CD4-positive, alpha-beta T cell treated with Interleukin-6 at 100 ng/mL for 8 hours (primary cell): ENCODE measurements at regions not wholly inside any gene's neighbourhood (a gene's known extent, or its start where the extent isn't known, plus 50 kb on each side); places are given as distances from the start of the nearest gene placed in this dataset.
A peak's percentile ranks its signal among the peaks of the same experiment; 100 is the strongest.

Source experiments
- DNase-seq: peaks from one replicate; pipeline ENCODE4 v3.0.0-alpha.2; 2020; ENCODE audit warnings: mixed read lengths, low spot score

DNA sequence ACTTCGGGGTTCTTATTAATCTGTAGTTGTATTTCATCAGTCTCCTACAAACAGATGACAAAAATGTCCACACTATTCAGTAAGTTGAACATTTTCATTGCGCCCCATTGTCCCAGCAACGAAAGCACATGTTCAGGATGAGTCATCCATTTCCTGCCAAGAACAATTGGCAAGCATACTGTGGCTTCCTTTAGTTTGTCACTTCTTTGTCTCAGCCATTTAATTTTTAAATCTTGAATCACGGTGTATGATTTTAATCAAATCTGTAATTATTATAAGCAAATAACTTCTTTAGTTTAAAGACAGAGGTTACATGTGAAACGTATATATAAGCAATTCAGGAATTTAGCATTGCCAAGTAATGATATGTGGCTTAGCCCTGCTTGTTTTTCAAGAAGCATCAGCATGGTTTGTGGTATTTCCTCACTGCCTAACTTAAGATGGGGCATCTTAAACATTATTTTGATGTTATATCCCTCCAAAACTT, 211.3 kb upstream of the KRR1 start:
- DNase-seq = peak; percentile 64

DNA sequence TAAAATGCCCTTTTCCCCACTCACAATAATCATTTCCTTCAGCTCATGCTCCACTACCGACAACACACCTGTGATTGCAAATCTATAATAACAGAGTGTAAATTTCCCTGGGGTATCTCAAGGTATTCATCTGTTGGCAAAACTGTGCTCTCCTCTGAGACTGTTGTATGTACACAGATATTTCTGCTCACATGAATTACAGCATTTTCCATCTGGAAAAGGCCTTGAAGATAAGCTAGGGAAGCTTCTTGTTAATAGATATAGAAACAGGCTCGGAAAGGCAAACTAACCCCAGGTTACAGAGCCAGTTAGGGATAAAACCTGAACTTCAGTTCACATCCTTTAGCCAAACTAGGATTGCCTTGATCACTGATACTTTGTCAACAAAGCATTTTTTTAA, 210.4 kb upstream of the KRR1 start:
- no peak for DNase-seq

DNA sequence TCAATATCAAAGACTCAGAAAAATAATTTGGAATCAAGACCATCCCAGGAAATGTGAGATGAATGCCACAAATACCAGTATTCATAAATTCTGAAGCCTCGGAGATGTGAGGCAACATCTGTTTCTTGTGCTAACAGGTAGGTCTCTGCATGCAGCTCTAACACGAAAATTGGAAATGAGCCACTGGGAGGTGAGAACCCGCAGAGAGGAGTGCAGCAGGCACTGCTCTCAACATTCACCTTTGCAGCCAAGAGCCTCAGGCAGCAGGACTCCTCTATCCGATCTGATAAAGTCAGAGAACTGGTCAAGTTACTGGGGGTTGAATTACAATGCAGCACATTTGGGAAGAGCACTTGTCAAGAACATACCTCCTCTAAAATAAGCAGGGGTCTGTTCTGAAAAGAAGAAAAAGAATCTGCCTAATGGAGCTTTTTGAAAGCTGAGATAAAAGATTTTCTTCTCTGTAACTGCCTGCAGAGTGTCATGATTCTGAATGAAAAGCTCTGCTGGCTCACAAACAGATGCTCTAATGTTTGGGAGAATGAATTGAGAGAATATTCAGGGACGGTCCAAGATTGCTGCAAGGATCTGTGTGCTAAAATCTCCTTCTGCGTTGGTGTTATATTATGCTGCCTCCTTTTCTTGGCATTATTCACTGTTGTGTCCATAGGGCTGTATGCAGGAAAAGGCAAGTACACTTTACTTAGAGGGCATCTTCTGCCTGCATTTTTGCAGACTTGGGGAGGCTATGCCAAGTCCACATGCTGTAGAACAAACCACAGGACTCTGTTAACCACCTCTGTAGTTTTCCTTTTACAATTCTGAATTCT, 209.6 kb upstream of the KRR1 start:
- DNase-seq = no peak

DNA sequence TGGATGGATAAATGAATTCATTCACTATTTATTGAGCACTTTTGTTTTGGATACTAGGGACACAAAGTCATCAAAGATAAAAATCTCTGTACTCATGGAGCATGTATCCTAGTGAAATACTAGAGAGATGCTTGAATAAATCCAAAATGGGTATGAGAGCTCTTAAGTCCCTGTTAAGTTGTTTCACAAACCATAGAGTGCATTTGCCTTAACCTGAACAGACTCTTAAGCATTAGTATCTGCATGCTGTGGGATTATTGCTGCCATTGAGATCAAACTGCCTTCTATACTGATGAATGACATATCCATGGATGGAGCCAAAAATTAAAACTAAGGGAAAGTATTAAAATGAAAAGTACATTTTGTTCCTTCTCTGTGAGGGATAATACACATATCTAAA, 206.5 kb upstream of the KRR1 start:
- no peak for DNase-seq

DNA sequence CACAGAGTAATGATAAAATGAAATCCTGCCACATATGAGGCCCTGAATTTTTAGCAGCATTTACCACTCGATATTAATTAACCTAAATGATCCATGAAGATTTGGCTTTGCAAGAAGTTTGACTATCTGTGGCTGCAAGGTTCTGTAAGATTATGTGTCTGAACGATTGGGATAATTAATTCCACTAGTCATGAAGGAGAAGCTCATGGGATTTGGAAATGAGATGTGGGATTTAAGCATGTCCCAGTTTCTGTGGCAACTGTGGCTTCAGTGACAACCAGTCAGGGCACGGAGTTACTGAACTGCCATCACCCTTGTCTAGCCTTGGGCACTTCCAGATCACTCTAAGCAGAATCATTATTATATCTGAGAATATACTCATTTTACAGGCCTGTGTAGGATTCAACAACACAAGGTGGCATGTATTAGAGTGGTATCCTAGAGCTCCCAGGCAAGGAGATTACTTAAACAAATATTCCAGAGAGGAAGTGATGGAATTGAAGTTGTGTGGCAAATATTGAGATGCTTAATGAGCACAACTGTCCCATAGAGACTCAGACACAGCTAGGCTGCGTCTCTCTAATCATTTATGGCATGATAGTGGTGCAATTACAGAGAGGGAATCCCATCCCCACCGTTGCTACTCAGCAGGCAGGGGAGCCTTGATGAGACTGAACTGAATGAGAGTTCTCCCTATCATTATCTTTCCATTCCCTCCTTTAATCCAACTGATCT, 205.0 kb upstream of the KRR1 start:
- DNase-seq = no peak

DNA sequence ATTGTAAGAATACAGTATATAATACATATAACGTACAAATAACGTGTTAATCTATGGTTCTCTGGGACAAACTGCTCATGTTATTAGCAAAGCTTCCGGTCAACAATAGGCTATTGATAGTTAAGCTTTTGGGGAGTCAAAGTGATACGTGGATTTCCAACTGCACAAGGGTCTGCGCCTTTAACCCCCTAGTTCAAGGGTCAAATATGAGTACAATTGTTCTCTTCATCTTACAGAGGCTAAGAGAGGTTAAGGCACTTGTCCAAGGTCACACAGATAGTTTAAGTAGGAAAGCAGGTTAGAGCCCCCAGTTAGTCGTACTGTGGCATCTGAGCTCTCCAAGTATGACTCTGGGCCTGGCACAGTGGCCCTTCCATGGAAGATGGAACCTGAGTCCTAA, 204.3 kb upstream of the KRR1 start:
- DNase-seq = no peak

DNA sequence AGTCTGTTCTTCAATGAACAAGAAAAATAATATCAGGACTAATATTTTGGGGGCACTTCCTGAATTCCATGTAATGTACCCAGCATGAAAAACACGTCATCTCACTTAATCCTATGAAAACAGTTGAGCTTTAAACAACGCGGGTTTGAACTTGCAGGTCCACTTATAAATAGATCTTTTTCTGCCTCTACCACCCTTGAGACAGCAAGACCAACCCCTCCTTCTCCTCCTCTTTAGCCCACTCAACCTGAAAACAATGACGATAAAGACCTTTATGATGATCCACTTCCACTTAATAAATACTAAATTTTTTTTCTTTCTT, 203.9 kb upstream of the KRR1 start:
- no peak for DNase-seq

DNA sequence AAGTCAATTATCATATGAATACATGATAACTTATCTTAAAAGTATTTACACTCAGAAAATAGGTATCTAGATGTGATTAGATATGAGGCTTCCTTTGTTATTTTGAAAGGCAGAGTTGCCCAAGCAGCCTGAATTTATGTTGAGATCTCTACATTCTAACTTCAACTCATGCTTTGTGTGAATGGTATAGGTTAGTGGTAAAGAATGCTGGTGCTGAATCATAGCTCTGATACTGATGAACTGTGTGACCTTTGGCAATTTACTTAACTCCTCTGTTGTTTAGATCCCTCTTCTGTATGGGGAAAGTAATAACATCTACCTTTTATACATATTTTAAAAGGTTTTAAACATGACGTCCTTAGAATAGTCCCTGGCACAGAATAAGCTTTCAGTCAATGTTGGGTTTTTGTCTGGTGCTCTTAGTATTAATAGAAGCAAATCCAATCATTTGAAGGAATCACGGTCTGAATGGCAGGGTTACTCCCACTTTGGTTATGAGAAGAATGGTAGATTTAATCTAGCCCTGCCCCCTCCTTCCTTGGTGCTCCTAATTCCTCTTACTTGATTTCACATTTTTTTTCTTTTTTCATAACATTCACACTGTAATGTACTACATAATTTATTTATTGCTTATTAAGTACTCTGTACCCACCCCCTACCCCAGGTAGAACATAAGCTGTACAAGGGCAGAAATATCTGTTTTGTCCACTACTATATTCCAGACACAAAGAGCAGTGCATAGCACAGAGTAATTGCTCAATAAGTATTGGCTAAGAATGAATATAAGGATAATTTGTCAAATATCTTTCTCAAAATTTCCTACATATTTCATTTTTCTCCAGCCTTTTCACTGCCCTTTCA, 203.3 kb upstream of the KRR1 start:
- no peak for DNase-seq

DNA sequence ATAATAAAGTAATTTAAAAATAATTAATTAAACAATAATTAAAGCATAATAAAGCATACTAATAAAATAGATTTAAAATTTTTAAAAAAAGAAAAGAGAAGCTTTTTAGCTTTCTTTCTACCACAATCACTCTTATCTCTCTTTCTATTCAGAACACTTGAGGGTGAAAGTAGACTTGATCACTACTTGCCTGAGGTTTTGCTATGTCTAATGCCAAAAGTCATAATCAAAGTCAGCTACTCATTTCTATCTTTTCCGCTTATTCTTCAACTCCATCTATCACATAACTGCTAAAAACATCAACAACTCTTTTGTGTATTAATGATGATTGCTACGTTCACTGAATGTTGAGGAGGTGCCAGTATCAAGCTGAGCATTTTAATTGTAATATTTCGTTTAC, 202.0 kb upstream of the KRR1 start:
- DNase-seq = no peak

DNA sequence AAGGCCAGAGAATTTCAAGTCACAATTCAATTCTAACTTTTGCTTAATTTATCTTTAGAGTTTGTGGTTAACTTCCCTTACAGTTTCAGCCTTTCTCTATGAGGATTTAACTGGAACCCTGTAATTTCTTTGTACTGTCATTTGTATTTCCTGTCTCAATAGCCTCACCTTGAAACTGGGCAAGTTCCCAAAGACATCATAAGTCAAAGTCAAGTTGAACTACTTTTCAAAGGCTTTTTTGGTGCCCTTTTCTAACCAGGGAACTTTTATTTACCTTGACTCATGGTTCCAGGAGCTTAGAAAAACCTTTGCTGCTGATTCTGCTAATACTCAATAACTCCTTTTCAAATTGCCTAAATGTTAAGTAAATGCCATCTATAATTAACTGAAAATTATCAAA, 200.8 kb upstream of the KRR1 start:
- no peak for DNase-seq

DNA sequence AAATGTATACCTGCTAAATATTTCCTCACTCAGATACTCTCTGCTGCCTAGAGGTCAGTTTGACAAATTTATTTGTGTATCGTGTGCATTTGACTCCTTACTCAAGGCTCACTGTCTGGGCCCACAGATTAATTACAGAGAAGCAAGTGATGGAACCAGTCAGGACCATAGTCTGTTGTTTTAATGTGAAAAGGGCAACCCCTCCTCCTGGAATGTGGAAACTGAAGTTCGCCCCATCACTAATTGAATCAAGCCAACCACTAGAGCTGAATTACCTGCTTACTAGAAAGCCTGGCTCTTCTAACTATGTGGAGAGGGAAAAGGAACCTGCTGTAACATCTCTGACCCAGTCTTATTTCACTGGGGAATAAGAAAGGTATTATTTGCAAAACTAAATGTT, 199.9 kb upstream of the KRR1 start:
- no peak for DNase-seq

DNA sequence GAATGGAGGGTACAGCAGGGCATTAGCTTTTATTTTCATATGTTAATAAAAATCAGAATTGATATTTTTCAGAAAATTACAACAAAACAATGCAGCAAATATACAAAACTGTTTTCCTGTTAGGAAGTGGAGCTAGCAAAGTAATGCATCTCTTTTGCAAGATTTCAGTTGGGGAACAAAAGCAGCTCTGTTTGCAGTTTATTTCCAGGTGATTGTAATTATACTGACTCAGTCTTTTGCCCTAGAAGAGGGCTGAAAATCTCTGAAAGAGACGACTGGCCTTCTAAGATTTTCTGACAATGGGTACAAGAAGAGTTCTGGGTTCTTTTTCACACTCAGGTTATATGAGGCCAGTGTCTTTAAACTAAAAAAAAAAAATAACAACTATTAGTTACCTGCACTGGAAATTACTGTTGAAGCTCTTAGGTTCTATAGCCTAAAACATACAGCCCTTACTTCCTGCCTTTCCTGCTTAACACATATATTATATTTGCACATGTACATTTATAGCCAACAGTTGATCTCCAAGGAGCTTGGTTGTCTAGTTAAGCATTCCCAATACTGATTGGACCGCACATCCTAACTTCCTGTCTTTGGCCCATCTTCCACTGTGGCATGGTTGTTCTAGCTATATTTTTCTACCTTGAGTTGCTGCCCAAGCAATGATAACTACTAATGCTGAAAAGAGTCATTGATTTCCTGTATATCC, 199.1 kb upstream of the KRR1 start:
- DNase-seq = no peak

DNA sequence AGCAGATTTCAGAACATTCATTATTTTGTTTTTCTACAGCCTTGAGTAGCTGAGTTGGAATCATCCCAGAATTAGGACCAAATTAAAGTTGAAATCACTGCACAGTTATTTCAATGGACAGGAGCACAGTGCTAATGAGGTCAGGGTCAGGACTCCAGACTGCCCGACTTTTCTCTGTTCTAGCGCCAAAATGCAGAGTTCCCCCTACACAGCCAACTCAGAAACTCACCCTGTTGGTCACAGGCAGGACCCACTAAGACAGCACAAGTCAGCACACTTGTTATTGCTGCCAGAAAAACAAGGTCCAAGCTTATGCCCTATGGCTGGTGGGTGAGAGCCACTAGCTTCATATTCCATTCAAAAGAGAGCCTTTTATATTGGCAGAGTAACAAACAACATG, 198.1 kb upstream of the KRR1 start:
- no peak for DNase-seq

DNA sequence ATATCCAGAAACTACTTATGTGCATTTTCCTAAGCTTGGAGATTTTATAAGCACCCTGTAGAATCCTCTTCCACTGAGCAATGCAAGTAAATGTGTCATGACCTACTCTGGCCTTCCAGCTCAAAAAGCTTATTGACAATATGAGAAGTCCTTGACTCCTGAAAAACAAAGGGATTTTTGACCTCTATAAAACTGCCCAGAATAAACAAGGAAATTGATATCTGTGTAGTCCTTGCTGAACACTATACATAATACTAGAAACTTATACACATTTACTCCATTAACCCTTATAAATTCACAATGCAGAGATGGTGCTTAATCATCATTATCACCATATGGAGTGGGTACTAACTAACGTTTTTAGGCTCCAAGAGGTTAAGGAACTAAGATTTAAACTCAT, 197.4 kb upstream of the KRR1 start:
- DNase-seq = no peak

DNA sequence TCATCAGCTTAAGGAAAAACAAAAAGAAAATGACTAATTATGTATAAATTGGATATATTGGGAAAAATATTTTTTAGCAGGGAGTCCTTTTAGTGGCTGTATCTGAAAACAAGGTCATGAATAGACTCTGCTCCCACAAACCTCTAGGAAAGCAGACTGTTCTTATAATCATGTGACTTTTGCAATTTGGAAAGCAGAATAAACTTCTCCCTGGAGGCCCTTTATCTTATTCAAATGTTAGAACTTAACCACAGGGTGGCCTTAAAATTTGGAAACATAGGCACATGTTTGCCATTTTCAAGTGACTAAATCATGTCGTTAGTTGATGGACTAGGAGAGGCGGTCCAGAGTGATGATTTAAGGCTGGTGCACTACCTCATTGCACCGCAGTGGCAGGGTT, 196.6 kb upstream of the KRR1 start:
- no peak for DNase-seq

DNA sequence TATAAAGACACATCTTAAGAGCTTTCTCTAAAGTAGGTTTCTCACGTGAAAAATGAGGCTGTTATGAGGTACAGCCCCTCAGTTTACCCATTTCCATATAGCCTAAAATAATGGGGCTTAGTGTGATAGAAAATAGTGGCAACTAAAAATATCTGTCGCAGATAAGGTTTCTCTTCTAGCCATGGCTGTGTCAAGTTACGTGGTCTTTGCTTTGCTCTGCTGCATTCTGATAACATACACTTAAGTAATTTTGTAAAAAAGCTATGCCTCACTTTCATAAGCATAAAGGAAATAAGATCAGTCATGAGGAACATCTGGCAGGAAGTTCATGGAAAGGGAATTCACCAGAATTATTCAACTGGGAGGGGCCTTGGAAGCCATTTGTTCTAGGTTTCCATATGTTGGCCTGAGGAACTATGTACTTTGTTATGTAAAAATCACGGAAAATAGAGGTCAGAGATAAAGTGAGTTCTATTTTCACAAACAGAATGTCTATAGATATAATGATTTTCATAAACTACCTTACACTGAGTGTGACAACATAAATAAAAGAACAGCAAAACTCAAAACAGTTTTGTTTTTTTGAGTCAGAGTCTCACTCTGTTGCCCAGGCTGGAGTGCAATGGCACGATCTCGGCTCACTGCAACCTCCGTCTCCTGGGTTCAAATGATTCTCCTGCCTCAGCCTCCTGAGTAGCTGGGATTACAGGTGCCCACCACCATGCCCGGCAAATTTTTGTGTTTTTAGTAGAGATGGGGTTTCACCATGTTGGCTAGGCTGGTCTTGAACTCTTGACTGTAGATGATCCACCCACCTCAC, 195.6 kb upstream of the KRR1 start:
- no peak for DNase-seq

DNA sequence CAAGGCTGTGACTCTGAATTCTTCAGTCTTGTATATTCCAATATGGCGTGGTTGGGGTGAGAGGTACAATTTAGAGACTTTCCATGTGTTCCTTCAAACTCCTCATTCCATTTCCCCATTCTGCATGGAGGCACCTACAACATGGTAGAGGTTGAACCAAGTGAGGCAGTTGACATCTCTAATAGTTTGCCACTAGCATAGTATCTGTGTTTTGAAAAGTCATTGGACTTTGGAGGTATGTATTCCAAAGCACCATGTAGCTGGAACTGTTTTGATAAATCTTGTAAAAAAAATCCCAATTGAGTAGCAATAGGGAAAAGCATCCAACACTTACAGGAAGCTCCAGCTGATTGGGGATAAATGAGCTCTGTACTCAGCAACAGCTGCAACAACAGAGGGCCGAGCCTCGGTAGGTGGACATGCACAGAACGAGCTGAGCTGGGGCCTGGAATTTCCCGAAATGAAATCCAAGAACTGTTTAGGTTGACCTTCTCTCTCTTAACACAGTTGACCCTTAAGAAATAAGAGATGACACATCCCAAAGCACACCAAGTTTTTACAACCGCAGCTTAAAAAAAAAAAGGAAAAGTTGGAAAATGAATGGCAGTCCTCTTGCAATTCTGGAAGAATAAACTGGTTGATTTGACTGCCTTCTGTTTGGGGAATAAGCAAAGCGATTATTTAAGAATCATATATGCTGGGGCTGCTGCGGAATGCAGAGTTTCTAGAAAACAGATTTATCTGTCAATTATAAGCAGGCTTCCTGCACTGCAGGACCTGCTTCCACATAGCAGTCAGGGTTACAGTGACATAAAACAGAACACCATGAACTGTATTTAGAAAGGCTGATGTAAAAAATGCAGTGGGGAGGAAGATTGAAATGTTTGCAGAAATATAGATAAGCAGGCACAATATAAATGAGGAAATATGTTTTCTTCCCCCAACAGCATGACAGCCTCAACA, 194.6 kb upstream of the KRR1 start:
- no peak for DNase-seq

DNA sequence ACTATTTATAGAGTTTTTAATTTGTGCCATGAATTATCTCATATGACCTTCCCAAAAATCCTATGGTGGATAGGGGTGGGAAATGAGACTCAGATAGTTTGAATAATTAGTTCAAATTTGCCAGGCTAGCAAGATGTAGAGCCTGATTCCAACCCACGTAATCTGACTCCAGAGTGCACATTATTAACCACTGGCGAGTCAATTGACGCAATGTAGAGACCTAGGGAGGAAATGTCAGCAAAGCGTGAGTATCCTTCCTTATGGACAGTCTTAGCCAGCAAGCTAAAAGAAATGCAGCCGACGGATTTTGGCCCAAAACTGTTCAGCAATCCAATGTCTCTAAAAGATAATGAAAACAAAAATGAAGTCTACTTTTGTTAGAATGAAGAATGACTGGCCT, 193.3 kb upstream of the KRR1 start:
- no peak for DNase-seq

DNA sequence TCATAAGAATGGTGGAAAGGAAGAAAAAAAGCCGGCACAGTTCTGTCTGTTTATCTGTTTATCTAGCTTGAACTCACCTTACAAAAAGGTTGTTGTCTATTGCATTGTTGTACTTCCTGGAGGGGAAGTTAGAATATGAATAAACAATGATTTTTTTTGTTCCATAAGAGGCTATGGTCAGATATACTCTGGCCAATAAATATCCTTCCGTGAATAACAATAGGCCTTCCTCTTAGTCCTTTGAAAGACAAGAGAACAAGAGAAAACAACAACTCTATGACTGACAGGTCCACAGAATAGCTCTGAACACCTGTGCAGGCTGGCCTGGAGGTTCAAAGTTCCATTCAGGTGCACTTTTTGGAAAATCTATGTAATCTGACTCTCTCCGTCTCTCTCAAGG, 192.8 kb upstream of the KRR1 start:
- DNase-seq = no peak

DNA sequence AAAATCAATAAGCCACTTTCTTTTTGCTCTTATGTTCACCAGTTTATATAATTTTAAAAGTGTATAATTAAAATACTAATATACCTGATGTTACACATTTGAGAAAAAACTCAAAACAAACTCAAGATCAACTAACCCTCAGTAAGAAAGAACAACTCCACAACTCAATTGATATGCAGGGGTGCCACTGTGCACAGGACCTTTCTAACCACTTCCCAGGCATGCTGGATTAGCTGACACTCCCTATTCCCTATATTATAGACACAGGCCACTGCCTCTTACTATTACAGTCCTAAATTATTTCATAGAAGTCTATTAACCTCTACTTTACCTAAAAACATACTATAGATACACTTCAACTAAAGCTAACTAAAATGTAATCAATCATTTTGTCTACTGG, 191.7 kb upstream of the KRR1 start:
- no peak for DNase-seq
